Activated naive CD4-positive, alpha-beta T cell treated with anti-CD3 and anti-CD28 coated beads for 36 hours (primary cell): ENCODE measurements at regions not wholly inside any gene's neighbourhood (a gene's known extent, or its start where the extent isn't known, plus 50 kb on each side); places are given as distances from the start of the nearest gene placed in this dataset.

Source experiments
- CTCF ChIA-PET: fragments of 350-600 bp; sonication (Branson Sonifier 250); formaldehyde crosslinking; loops from one replicate; lab custom pipeline; 2021; ENCODE audit warnings: antibody characterized with exemption; lab: Charles Lee
- DNase-seq: peaks from one replicate; pipeline ENCODE4 v3.0.0-alpha.2; 2020
- H3K27ac Mint-ChIP-seq: one replicate; pipeline ENCODE4 v1.8.0; 2021; ENCODE audit warnings: mild to moderate bottlenecking, mixed read lengths
- H3K27me3 Mint-ChIP-seq: one replicate; pipeline ENCODE4 v1.8.0; 2021; ENCODE audit warnings: low read depth, mixed read lengths
- H3K36me3 Mint-ChIP-seq: one replicate; pipeline ENCODE4 v1.8.0; 2021; ENCODE audit warnings: low read depth, mixed read lengths
- H3K4me1 Mint-ChIP-seq: one replicate; pipeline ENCODE4 v1.8.0; 2021; ENCODE audit warnings: low read depth, mixed read lengths
- H3K4me3 Mint-ChIP-seq: one replicate; pipeline ENCODE4 v1.8.0; 2021; ENCODE audit warnings: mild to moderate bottlenecking, moderate library complexity, mixed read lengths
- H3K9me3 Mint-ChIP-seq: one replicate; pipeline ENCODE4 v1.8.0; 2021; ENCODE audit warnings: mixed read lengths
- intact Hi-C: fragments of 100-400 bp; cut with micrococcal nuclease; formaldehyde crosslinking; loops from one replicate; pipeline ENCODE4 v1.15.1; 2023

- CTCF ChIA-PET, result interaction anchor here (0.9 to 9.8 kb wide), 20 partner anchors 9 to 313 kb away, joined by 3 to 120 read pairs (median 6); no protein-coding TSS in a partner anchor
- no peak overlapping the region for H3K27ac Mint-ChIP-seq
- no peak for DNase-seq
- peaks cover 24% of the 10 kb centered on the region for H3K4me1 Mint-ChIP-seq
- H3K9me3 Mint-ChIP-seq, result no peaks in the 10 kb centered on the region
- H3K36me3 Mint-ChIP-seq, result no peaks in the 10 kb centered on the region
- no peak overlapping the region for H3K4me3 Mint-ChIP-seq
- intact Hi-C loops, result loop anchor here (2.0 kb wide), 2 partner anchors 37 to 73 kb away; no protein-coding TSS in a partner anchor
- H3K27me3 Mint-ChIP-seq, result no peaks in the 10 kb centered on the region
Observed at GRCh38 chr22:22811016-22812009, 76.3 kb upstream of the IGLL5 start.

- Mint-ChIP-seq H3K27ac (no peak overlapping the region), H3K36me3 (no peaks in the 10 kb centered on the region), H3K27me3 (no peaks in the 10 kb centered on the region), H3K4me3 (no peak overlapping the region), H3K4me1 (peaks cover 33% of the 10 kb centered on the region), H3K9me3 (no peaks in the 10 kb centered on the region)
- CTCF ChIA-PET, result interaction anchor here (0.7 to 9.8 kb wide), 6 partner anchors 11 to 145 kb away, joined by 3 to 120 read pairs (median 46); no protein-coding TSS in a partner anchor
- intact Hi-C loops, result no loop called here
- DNase-seq, result no peak
Observed at GRCh38 chr22:22812031-22812905, 75.3 kb upstream of the IGLL5 start.

GRCh38 chr22:22813126-22814075 is 74.2 kb upstream of the IGLL5 start:
- Mint-ChIP-seq H3K4me1 (peaks cover 43% of the 10 kb centered on the region), H3K9me3 (no peaks in the 10 kb centered on the region), H3K27me3 (no peaks in the 10 kb centered on the region), H3K27ac (no peak overlapping the region), H3K4me3 (no peak overlapping the region), H3K36me3 (no peaks in the 10 kb centered on the region)
- intact Hi-C loops, result no loop called here
- CTCF ChIA-PET, result interaction anchor here (0.6 to 9.8 kb wide), 5 partner anchors 35 to 144 kb away, joined by 3 to 120 read pairs (median 38); no protein-coding TSS in a partner anchor
- DNase-seq, result no peak

GRCh38 chr22:22814666-22815396 is 72.8 kb upstream of the IGLL5 start:
- no peak overlapping the region for H3K27ac Mint-ChIP-seq
- peaks cover 57% of the 10 kb centered on the region for H3K4me1 Mint-ChIP-seq
- intact Hi-C loops, result no loop called here

GRCh38 chr22:22815397-22816170 is 72.0 kb upstream of the IGLL5 start:
- intact Hi-C loops, result no loop called here
- Mint-ChIP-seq H3K27me3 (no peaks in the 10 kb centered on the region), H3K27ac (no peak overlapping the region), H3K4me1 (peaks cover 61% of the 10 kb centered on the region), H3K9me3 (no peaks in the 10 kb centered on the region), H3K4me3 (no peak overlapping the region), H3K36me3 (no peaks in the 10 kb centered on the region)
- DNase-seq, result no peak
- CTCF ChIA-PET, result interaction anchor here (0.9 to 9.8 kb wide), 9 partner anchors 9 to 141 kb away, joined by 3 to 77 read pairs (median 4); no protein-coding TSS in a partner anchor

More at GRCh38 chr22:22814666-22815396, 72.8 kb upstream of the IGLL5 start:
- H3K9me3 Mint-ChIP-seq, result no peaks in the 10 kb centered on the region
- DNase-seq, result no peak
- CTCF ChIA-PET, result interaction anchor here (0.7 to 9.8 kb wide), 10 partner anchors 9 to 142 kb away, joined by 3 to 77 read pairs (median 4); no protein-coding TSS in a partner anchor
- no peaks in the 10 kb centered on the region for H3K36me3 Mint-ChIP-seq
- H3K27me3 Mint-ChIP-seq, result no peaks in the 10 kb centered on the region
- no peak overlapping the region for H3K4me3 Mint-ChIP-seq

GRCh38 chr22:22816171-22816514 is 71.5 kb upstream of the IGLL5 start:
- intact Hi-C loops, result no loop called here
- H3K4me3 Mint-ChIP-seq, result no peak overlapping the region
- H3K36me3 Mint-ChIP-seq, result no peaks in the 10 kb centered on the region
- CTCF ChIA-PET, result interaction anchor here (0.9 to 9.8 kb wide), 7 partner anchors 30 to 141 kb away, joined by 3 to 77 read pairs (median 5); no protein-coding TSS in a partner anchor
- H3K27me3 Mint-ChIP-seq, result no peaks in the 10 kb centered on the region
- H3K27ac Mint-ChIP-seq, result no peak overlapping the region
- H3K4me1 Mint-ChIP-seq, result peaks cover 64% of the 10 kb centered on the region
- no peaks in the 10 kb centered on the region for H3K9me3 Mint-ChIP-seq
- DNase-seq, result no peak

- Mint-ChIP-seq H3K4me3 (no peak overlapping the region), H3K36me3 (no peaks in the 10 kb centered on the region), H3K27ac (no peak overlapping the region), H3K27me3 (no peaks in the 10 kb centered on the region), H3K9me3 (no peaks in the 10 kb centered on the region), H3K4me1 (peaks cover 72% of the 10 kb centered on the region)
- CTCF ChIA-PET, result interaction anchor here (0.9 to 9.8 kb wide), 6 partner anchors 32 to 140 kb away, joined by 3 to 77 read pairs (median 4); no protein-coding TSS in a partner anchor
- intact Hi-C loops, result no loop called here
- DNase-seq, result no peak
Observed at GRCh38 chr22:22816766-22817410, 70.7 kb upstream of the IGLL5 start.

- Mint-ChIP-seq H3K4me1 (peaks cover 77% of the 10 kb centered on the region), H3K27me3 (no peaks in the 10 kb centered on the region), H3K4me3 (no peak overlapping the region), H3K27ac (no peak overlapping the region), H3K36me3 (no peaks in the 10 kb centered on the region), H3K9me3 (no peaks in the 10 kb centered on the region)
- intact Hi-C loops, result no loop called here
- DNase-seq, result no peak
- CTCF ChIA-PET, result interaction anchor here (1.1 to 9.8 kb wide), 5 partner anchors 31 to 139 kb away, joined by 3 to 77 read pairs (median 7); no protein-coding TSS in a partner anchor
Observed at GRCh38 chr22:22817468-22818201, 70.0 kb upstream of the IGLL5 start.

- no peaks in the 10 kb centered on the region for H3K9me3 Mint-ChIP-seq
- no peaks in the 10 kb centered on the region for H3K27me3 Mint-ChIP-seq
- H3K36me3 Mint-ChIP-seq, result no peaks in the 10 kb centered on the region
- H3K27ac Mint-ChIP-seq, result no peak overlapping the region
- H3K4me1 Mint-ChIP-seq, result peaks cover 82% of the 10 kb centered on the region
- intact Hi-C loops, result no loop called here
- no peak for DNase-seq
- CTCF ChIA-PET, result interaction anchor here (0.6 to 9.8 kb wide), 6 partner anchors 16 to 472 kb away, joined by 3 to 77 read pairs (median 6); no protein-coding TSS in a partner anchor
- H3K4me3 Mint-ChIP-seq, result no peak overlapping the region
Observed at GRCh38 chr22:22818202-22818538, 69.4 kb upstream of the IGLL5 start.
